Kidney (tissue), 13 donors: ENCODE measurements at regions not wholly inside any gene's neighbourhood (a gene's known extent, or its start where the extent isn't known, plus 50 kb on each side); places are given as distances from the start of the nearest gene placed in this dataset.

Experiments used
- DNase-seq, 5 donors: peaks; one replicate each; pipeline ENCODE4 v3.0.0-alpha.2; 2013 to 2020
- FAIRE-seq: peaks from 2 replicates; lab custom pipeline; 2012; peaks lifted over from hg19 to GRCh38; lab: Jason Lieb, UNC
- H3K27ac ChIP-seq, 2 donors: one replicate each; pipeline ENCODE4 v1.7.0; 2013; ENCODE audit warnings: low read depth in 2 of 2, low read length in 2 of 2, inconsistent platforms in 1 of 2
- H3K27me3 ChIP-seq: one replicate; pipeline ENCODE4 v1.7.1; 2013; ENCODE audit warnings: low read length, inconsistent platforms; ENCODE audit not compliant: control insufficient read depth, insufficient read depth
- H3K36me3 ChIP-seq, 3 donors: one replicate each; pipeline versions ENCODE4 v1.7.0 to v1.7.1; 2013; ENCODE audit warnings: low read length in 3 of 3, control low read depth in 1 of 3, inconsistent platforms in 1 of 3; ENCODE audit not compliant: insufficient read depth in 3 of 3, control insufficient read depth in 2 of 3
- H3K4me1 ChIP-seq, 3 donors: one replicate each; pipeline versions ENCODE4 v1.7.0 to v1.7.1; 2013; ENCODE audit warnings: low read length in 3 of 3, inconsistent platforms in 1 of 3, low read depth in 1 of 3; ENCODE audit not compliant: control insufficient read depth in 2 of 3, insufficient read depth in 2 of 3
- H3K4me3 ChIP-seq, 3 donors: one replicate each; pipeline versions ENCODE4 v1.7.0 to v1.8.1; 2013; ENCODE audit warnings: low read length in 3 of 3, control low read depth in 1 of 3, inconsistent platforms in 1 of 3
- H3K9ac ChIP-seq, 3 donors: one replicate each; pipeline versions ENCODE4 v1.7.0 to v1.7.1; 2013; ENCODE audit warnings: low read length in 3 of 3, control low read depth in 1 of 3, inconsistent platforms in 1 of 3
- H3K9me3 ChIP-seq, 3 donors: one replicate each; pipeline versions ENCODE4 v1.7.0 to v1.7.1; 2013; ENCODE audit warnings: low read length in 3 of 3, control low read depth in 1 of 3, inconsistent platforms in 1 of 3; ENCODE audit not compliant: control insufficient read depth in 2 of 3, insufficient read depth in 1 of 3
- CTCF ChIP-seq: IDR thresholded peaks from 3 replicates; pipeline ENCODE4 v1.5.1; 2012; ENCODE audit warnings: mild to moderate bottlenecking, moderate library complexity, borderline replicate concordance; ENCODE audit not compliant: insufficient read depth; ENCODE audit errors: extremely low read depth
- intact Hi-C: fragments of 100-400 bp; cut with DNase I; formaldehyde crosslinking; loops from one replicate; pipeline ENCODE4 v1.11.1; 2022
- donor health status: control.
- donor health status: control.
- donor health status: control.
- donor health status: control.
- donor health status: control.
- donor health status: DM: yes; HTN: yes; CAD: no.
- donor health status: Normal renal cell carcinoma (clear cell type).

- H3K36me3 ChIP-seq: no peaks in the 10 kb centered on the region
- DNase-seq (no peak), FAIRE-seq (no peak)
- H3K9ac ChIP-seq: no peak overlapping the region
- no peak for TF ChIP-seq CTCF
- H3K4me1 ChIP-seq: no peaks in the 10 kb centered on the region
- no peaks in the 10 kb centered on the region for H3K9me3 ChIP-seq
- H3K27ac ChIP-seq: no peak overlapping the region
- H3K27me3 ChIP-seq: no peaks in the 10 kb centered on the region
- intact Hi-C loops: no loop called here
- no peak overlapping the region for H3K4me3 ChIP-seq
These were observed 364.8 kb downstream of the EPM2A start for GRCh38 chr6:145370559-145370958.

GRCh38 chr6:145372671-145373151 is 362.6 kb downstream of the EPM2A start:
- TF ChIP-seq CTCF: no peak
- no peak overlapping the region for H3K9ac ChIP-seq
- no peak overlapping the region for H3K27ac ChIP-seq
- DNase-seq: no peak
- no peaks in the 10 kb centered on the region for H3K27me3 ChIP-seq
- intact Hi-C loops: no loop called here
- H3K36me3 ChIP-seq: no peaks in the 10 kb centered on the region
- H3K4me3 ChIP-seq: no peak overlapping the region
- H3K9me3 ChIP-seq: peaks cover 0 to 6% (median 0%) of the 10 kb centered on the region in 3 donors
- H3K4me1 ChIP-seq: no peaks in the 10 kb centered on the region
- FAIRE-seq: no peak

- Histone ChIP-seq H3K9ac (no peak overlapping the region), H3K36me3 (no peaks in the 10 kb centered on the region), H3K4me3 (no peak overlapping the region), H3K9me3 (peaks cover 0 to 7% (median 0%) of the 10 kb centered on the region in 3 donors), H3K4me1 (no peaks in the 10 kb centered on the region), H3K27ac (no peak overlapping the region), H3K27me3 (no peaks in the 10 kb centered on the region)
- no peak for DNase-seq
- TF ChIP-seq CTCF: no peak
- FAIRE-seq: no peak
- intact Hi-C loops: no loop called here
These were observed 361.5 kb downstream of the EPM2A start for GRCh38 chr6:145373826-145374225.

- Histone ChIP-seq H3K4me3 (no peak overlapping the region), H3K27ac (no peak overlapping the region), H3K27me3 (no peaks in the 10 kb centered on the region), H3K9me3 (peaks cover 0 to 7% (median 0%) of the 10 kb centered on the region in 3 donors), H3K36me3 (no peaks in the 10 kb centered on the region), H3K4me1 (no peaks in the 10 kb centered on the region), H3K9ac (no peak overlapping the region)
- TF ChIP-seq CTCF: no peak
- intact Hi-C loops: no loop called here
- FAIRE-seq (no peak), DNase-seq (no peak)
These were observed 360.8 kb downstream of the EPM2A start for GRCh38 chr6:145374570-145374969.
